Glutamatergic neuron (in vitro differentiated cells): ENCODE measurements at regions not wholly inside any gene's neighbourhood (a gene's known extent, or its start where the extent isn't known, plus 50 kb on each side); places are given as distances from the start of the nearest gene placed in this dataset.

Experiments
- DNase-seq: peaks from one replicate; pipeline ENCODE4 v3.0.0; 2022
- H3K27ac Mint-ChIP-seq: one replicate; pipeline ENCODE4 v1.8.0; 2020; ENCODE audit warnings: mild to moderate bottlenecking, mixed read lengths, inconsistent platforms; ENCODE audit not compliant: unreplicated experiment
- H3K27me3 Mint-ChIP-seq: one replicate; pipeline ENCODE4 v1.8.0; 2020; ENCODE audit warnings: mild to moderate bottlenecking, moderate library complexity, mixed read lengths, inconsistent platforms; ENCODE audit not compliant: unreplicated experiment
- H3K36me3 Mint-ChIP-seq: one replicate; pipeline ENCODE4 v1.8.0; 2020; ENCODE audit warnings: mild to moderate bottlenecking, mixed read lengths, inconsistent platforms; ENCODE audit not compliant: unreplicated experiment
- H3K4me1 Mint-ChIP-seq: one replicate; pipeline ENCODE4 v1.8.0; 2020; ENCODE audit warnings: mild to moderate bottlenecking, low read depth, mixed read lengths, inconsistent platforms; ENCODE audit not compliant: unreplicated experiment
- H3K4me3 Mint-ChIP-seq: one replicate; pipeline ENCODE4 v1.8.0; 2020; ENCODE audit warnings: mild to moderate bottlenecking, mixed read lengths, inconsistent platforms; ENCODE audit not compliant: unreplicated experiment
- H3K9me3 Mint-ChIP-seq: one replicate; pipeline ENCODE4 v1.8.0; 2020; ENCODE audit warnings: mild to moderate bottlenecking, moderate library complexity, mixed read lengths, inconsistent platforms; ENCODE audit not compliant: unreplicated experiment
- TF ChIP-seq, protein P1 (sequence below): fragments of 200-600 bp; sonication (generic); IDR thresholded peaks from one replicate; pipeline ENCODE4 v1.5.0; 2021; ENCODE audit not compliant: partially characterized antibody, unreplicated experiment

- no peak for DNase-seq
- Mint-ChIP-seq H3K9me3 (peaks cover 3% of the 10 kb centered on the region), H3K27me3 (no peaks in the 10 kb centered on the region), H3K27ac (peak overlapping the region; percentile 48), H3K4me1 (peaks cover 12% of the 10 kb centered on the region), H3K36me3 (no peaks in the 10 kb centered on the region), H3K4me3 (no peak overlapping the region)
- TF ChIP-seq, protein P1, sequence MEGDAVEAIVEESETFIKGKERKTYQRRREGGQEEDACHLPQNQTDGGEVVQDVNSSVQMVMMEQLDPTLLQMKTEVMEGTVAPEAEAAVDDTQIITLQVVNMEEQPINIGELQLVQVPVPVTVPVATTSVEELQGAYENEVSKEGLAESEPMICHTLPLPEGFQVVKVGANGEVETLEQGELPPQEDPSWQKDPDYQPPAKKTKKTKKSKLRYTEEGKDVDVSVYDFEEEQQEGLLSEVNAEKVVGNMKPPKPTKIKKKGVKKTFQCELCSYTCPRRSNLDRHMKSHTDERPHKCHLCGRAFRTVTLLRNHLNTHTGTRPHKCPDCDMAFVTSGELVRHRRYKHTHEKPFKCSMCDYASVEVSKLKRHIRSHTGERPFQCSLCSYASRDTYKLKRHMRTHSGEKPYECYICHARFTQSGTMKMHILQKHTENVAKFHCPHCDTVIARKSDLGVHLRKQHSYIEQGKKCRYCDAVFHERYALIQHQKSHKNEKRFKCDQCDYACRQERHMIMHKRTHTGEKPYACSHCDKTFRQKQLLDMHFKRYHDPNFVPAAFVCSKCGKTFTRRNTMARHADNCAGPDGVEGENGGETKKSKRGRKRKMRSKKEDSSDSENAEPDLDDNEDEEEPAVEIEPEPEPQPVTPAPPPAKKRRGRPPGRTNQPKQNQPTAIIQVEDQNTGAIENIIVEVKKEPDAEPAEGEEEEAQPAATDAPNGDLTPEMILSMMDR = no peak
These were observed 1151.5 kb upstream of the SPRY2 start for GRCh38 chr13:81492449-81492848.

- DNase-seq = no peak
- peaks cover 1% of the 10 kb centered on the region for H3K27me3 Mint-ChIP-seq
- TF ChIP-seq, protein P1 = no peak
- H3K9me3 Mint-ChIP-seq = no peaks in the 10 kb centered on the region
- no peak overlapping the region for H3K4me3 Mint-ChIP-seq
- H3K4me1 Mint-ChIP-seq = peaks cover under 1% of the 10 kb centered on the region
- no peaks in the 10 kb centered on the region for H3K36me3 Mint-ChIP-seq
- H3K27ac Mint-ChIP-seq = no peak overlapping the region
These were observed 1147.1 kb upstream of the SPRY2 start for GRCh38 chr13:81488021-81488420.

- H3K4me1 Mint-ChIP-seq = no peaks in the 10 kb centered on the region
- peaks cover 1% of the 10 kb centered on the region for H3K27me3 Mint-ChIP-seq
- no peaks in the 10 kb centered on the region for H3K9me3 Mint-ChIP-seq
- H3K36me3 Mint-ChIP-seq = no peaks in the 10 kb centered on the region
- no peak overlapping the region for H3K4me3 Mint-ChIP-seq
- TF ChIP-seq, protein P1 = peak; percentile 59
- peak; percentile 16 for DNase-seq
- no peak overlapping the region for H3K27ac Mint-ChIP-seq
These were observed 1146.2 kb upstream of the SPRY2 start for GRCh38 chr13:81487151-81487550.

GRCh38 chr13:81480634-81481033 lies 1139.7 kb upstream of the SPRY2 start:
- Mint-ChIP-seq H3K27ac (no peak overlapping the region), H3K27me3 (peaks cover 1% of the 10 kb centered on the region), H3K4me1 (no peaks in the 10 kb centered on the region), H3K36me3 (no peaks in the 10 kb centered on the region), H3K9me3 (no peaks in the 10 kb centered on the region), H3K4me3 (no peak overlapping the region)
- DNase-seq = no peak
- TF ChIP-seq, protein P1 = no peak

DNA sequence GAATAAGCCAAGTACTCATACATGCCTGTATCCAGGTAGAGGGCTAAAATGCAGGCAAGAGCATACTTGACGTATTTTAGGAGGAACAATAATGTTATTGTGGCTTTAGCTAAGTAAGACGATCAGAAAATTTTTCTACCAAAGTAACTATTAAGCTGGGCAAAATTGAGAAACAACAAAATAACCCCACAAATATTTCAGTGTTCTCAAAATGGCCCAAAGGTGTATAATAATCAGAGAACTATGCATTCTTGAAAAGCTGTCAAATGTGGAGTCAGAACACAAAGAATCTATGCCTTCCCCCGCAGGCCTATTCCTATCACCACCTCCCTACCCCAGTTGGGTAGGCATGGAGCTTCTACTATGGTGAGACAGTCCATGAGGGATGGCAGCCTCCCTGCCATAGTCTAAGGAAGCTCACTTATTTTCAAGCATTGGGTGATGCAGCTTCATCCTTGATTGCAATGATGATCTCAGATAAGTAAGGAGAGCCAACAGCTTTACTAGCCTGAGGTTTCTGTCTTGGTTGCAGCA lies 1132.5 kb upstream of the SPRY2 start:
- DNase-seq = no peak
- Mint-ChIP-seq H3K27ac (no peak overlapping the region), H3K4me1 (no peaks in the 10 kb centered on the region), H3K36me3 (no peaks in the 10 kb centered on the region), H3K27me3 (no peaks in the 10 kb centered on the region), H3K9me3 (no peaks in the 10 kb centered on the region), H3K4me3 (no peak overlapping the region)
- TF ChIP-seq, protein P1 = no peak
